Upper lobe of left lung (tissue), 4 donors: ENCODE measurements at regions not wholly inside any gene's neighbourhood (a gene's known extent, or its start where the extent isn't known, plus 50 kb on each side); places are given as distances from the start of the nearest gene placed in this dataset.

Experiments
- EP300 ChIP-seq, 4 donors: sonication (generic); formaldehyde crosslinking; IDR thresholded peaks; one replicate each; pipeline ENCODE4 v1.5.1; 2017; ENCODE audit warnings: antibody characterized with exemption in 4 of 4, control low read depth in 2 of 4
- POLR2A ChIP-seq, 4 donors: fragments of 450-650 bp; IDR thresholded peaks; one replicate each; pipeline ENCODE4 v1.5.1; 2016 to 2017; ENCODE audit warnings: antibody characterized with exemption in 4 of 4, mild to moderate bottlenecking in 2 of 4
- TF ChIP-seq, protein P1 (sequence below), 6 experiments: fragments of 450-650 bp in 4 of 6; fragments of 200-600 bp in 2 of 6; sonication (generic) in 2 of 6; IDR thresholded peaks; one replicate each; pipeline ENCODE4 v1.5.1; 2016 to 2019; ENCODE audit warnings: antibody characterized with exemption in 6 of 6

DNA sequence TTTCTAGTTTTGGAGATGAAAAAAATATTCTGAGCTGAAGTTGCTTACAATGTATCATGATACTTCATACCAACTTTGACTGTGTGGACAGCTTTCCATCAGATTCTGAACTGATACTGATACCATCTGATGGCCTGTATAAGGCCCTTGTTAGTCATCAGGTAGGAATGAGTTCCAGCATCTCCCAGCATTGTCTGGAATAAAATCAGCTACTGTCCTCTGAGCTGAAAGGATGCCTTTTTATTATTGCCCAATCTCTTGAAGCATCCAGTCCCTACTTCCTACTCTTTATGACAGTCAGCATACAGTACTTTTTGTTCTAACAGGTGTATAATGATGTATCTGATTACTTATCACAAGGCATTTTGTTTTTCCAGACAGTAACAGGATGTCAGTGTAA is 70.6 kb upstream of the EYA4 start:
- TF ChIP-seq, protein P1, sequence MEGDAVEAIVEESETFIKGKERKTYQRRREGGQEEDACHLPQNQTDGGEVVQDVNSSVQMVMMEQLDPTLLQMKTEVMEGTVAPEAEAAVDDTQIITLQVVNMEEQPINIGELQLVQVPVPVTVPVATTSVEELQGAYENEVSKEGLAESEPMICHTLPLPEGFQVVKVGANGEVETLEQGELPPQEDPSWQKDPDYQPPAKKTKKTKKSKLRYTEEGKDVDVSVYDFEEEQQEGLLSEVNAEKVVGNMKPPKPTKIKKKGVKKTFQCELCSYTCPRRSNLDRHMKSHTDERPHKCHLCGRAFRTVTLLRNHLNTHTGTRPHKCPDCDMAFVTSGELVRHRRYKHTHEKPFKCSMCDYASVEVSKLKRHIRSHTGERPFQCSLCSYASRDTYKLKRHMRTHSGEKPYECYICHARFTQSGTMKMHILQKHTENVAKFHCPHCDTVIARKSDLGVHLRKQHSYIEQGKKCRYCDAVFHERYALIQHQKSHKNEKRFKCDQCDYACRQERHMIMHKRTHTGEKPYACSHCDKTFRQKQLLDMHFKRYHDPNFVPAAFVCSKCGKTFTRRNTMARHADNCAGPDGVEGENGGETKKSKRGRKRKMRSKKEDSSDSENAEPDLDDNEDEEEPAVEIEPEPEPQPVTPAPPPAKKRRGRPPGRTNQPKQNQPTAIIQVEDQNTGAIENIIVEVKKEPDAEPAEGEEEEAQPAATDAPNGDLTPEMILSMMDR (IDR thresholded peaks at IDR 0.05), result no peak
- TF ChIP-seq POLR2A (IDR thresholded peaks at IDR 0.05) (no peak), EP300 (IDR thresholded peaks at IDR 0.05) (no peak)
